ENCODE measurements at regions not wholly inside any gene's neighbourhood (a gene's known extent, or its start where the extent isn't known, plus 50 kb on each side); places are given as distances from the start of the nearest gene placed in this dataset.

DNA sequence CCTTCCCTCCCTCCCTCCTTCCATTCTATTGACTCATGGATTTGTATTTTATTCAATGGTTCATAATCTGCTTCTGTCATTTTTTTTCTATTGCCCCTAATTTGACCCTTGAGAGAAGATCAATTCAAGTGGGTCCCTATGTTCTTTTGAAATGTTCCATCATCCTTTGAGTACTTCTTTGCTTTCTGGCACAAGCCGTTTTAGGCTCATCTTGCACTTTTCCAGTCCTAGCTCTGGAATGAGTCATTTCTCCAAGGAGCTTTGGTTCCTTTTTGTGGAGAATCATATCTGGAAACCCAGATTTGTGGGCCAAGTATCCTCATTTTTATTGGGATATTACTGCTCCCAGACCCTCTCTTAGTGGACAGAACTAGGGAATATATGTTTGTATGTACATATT, 126.8 kb upstream of the PTPN3 start:
- Histone ChIP-seq H3K4me3 (no peak overlapping the region), H3K9me3 (no peaks in the 10 kb centered on the region), H3K27ac (no peak overlapping the region), H3K4me1 (no peaks in the 10 kb centered on the region), H3K27me3 (peaks cover 0 to 6% (median 0%) of the 10 kb centered on the region in 4 donors), H3K36me3 (no peaks in the 10 kb centered on the region)
- DNase-seq = no peak
- intact Hi-C loops (cut with DNase I) = no loop called here
- 16 to 55% methylated on average over 1 of the region's 1 CpG for WGBS, 2 donors
- TF ChIP-seq, protein P1, sequence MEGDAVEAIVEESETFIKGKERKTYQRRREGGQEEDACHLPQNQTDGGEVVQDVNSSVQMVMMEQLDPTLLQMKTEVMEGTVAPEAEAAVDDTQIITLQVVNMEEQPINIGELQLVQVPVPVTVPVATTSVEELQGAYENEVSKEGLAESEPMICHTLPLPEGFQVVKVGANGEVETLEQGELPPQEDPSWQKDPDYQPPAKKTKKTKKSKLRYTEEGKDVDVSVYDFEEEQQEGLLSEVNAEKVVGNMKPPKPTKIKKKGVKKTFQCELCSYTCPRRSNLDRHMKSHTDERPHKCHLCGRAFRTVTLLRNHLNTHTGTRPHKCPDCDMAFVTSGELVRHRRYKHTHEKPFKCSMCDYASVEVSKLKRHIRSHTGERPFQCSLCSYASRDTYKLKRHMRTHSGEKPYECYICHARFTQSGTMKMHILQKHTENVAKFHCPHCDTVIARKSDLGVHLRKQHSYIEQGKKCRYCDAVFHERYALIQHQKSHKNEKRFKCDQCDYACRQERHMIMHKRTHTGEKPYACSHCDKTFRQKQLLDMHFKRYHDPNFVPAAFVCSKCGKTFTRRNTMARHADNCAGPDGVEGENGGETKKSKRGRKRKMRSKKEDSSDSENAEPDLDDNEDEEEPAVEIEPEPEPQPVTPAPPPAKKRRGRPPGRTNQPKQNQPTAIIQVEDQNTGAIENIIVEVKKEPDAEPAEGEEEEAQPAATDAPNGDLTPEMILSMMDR (IDR thresholded peaks at IDR 0.05) = no peak
- TF ChIP-seq POLR2A (IDR thresholded peaks at IDR 0.05) = no peak

DNA sequence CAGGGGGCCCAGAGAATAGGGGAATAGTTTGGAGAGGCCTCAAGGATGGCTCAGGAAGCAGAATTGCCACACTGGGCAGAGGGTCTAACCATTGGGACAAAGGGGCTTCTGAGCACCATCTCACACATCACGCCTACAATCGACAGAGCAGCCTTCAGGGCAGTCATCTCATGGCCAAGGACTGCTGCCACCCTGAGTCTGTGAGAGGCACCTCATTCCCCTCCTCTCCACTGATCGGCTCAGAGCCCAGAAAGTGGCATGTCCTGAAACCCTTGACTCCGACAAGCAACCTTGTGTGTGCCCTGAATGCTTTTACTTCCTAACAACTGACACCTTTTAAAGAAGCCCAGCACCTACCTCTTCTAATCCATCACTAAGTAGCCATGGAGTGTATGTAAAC, 128.9 kb upstream of the PTPN3 start:
- peaks cover 0 to 8% (median 0%) of the 10 kb centered on the region in 4 donors for H3K27me3 ChIP-seq
- no peak overlapping the region for H3K27ac ChIP-seq
- intact Hi-C loops (cut with DNase I) = no loop called here
- H3K4me1 ChIP-seq = no peaks in the 10 kb centered on the region
- DNase-seq = no peak
- H3K36me3 ChIP-seq = no peaks in the 10 kb centered on the region
- TF ChIP-seq, protein P1 (IDR thresholded peaks at IDR 0.05) = no peak
- TF ChIP-seq POLR2A (IDR thresholded peaks at IDR 0.05) = no peak
- WGBS, 2 donors = 67 to 84% methylated on average over 4 of the region's 4 CpGs
- H3K4me3 ChIP-seq = no peak overlapping the region
- no peaks in the 10 kb centered on the region for H3K9me3 ChIP-seq

DNA sequence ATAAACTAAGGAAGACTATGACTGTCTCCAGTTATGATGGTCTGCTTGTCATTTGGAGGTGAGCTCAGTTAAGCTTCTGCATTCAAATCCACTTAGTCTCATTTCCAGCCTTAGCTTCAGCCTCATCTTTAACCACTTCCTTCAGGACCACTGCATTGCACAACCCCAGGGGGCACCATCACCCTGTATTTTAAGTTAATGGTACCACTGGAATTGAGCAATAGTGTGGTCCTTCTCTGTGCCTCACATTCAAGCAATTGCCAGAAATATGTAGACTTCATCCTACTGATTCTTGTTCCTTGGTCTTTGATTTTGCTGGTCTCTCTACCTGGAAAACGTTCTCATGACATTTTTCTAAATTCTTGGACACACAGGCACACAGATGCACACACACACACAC, 131.5 kb upstream of the PTPN3 start:
- H3K27me3 ChIP-seq = peaks cover 0 to 23% (median 0%) of the 10 kb centered on the region in 4 donors
- TF ChIP-seq, protein P1 (IDR thresholded peaks at IDR 0.05) = no peak
- TF ChIP-seq POLR2A (IDR thresholded peaks at IDR 0.05) = no peak
- H3K4me3 ChIP-seq = no peak overlapping the region
- no peaks in the 10 kb centered on the region for H3K4me1 ChIP-seq
- no peaks in the 10 kb centered on the region for H3K36me3 ChIP-seq
- H3K27ac ChIP-seq = no peak overlapping the region
- no peak for DNase-seq
- whole genome bisulfite sequencing, 2 donors = 22 to 37% methylated on average over 1 of the region's 1 CpG
- no peaks in the 10 kb centered on the region for H3K9me3 ChIP-seq
- intact Hi-C loops (cut with DNase I) = no loop called here

DNA sequence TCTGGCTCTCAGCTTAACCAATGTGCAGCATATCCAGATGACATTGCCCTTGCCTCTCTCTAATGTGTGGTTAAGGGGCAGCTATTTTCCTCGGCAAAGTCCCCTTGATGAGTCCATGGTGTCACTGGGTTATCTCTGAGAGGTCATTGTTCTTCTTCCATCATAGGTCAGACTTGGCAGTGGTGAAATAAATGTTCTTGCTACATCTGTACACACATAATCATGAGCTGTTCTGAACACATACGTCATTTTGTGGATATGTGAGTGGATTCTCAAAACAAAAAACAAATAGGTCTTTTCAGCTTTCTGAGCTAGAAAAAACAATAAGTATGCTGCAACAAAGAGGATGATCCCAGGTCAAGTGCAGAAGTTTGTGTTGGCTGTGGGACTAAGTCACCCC, 134.7 kb upstream of the PTPN3 start:
- no peaks in the 10 kb centered on the region for H3K36me3 ChIP-seq
- H3K4me1 ChIP-seq = no peaks in the 10 kb centered on the region
- no peak for DNase-seq
- intact Hi-C loops (cut with DNase I) = no loop called here
- no peak overlapping the region for H3K27ac ChIP-seq
- TF ChIP-seq, protein P1 (IDR thresholded peaks at IDR 0.05) = no peak
- TF ChIP-seq POLR2A (IDR thresholded peaks at IDR 0.05) = no peak
- H3K4me3 ChIP-seq = no peak overlapping the region
- 57 to 61% methylated on average over 2 of the region's 2 CpGs for WGBS, 2 donors
- no peaks in the 10 kb centered on the region for H3K9me3 ChIP-seq
- peaks cover 0 to 53% (median 0%) of the 10 kb centered on the region in 4 donors for H3K27me3 ChIP-seq

DNA sequence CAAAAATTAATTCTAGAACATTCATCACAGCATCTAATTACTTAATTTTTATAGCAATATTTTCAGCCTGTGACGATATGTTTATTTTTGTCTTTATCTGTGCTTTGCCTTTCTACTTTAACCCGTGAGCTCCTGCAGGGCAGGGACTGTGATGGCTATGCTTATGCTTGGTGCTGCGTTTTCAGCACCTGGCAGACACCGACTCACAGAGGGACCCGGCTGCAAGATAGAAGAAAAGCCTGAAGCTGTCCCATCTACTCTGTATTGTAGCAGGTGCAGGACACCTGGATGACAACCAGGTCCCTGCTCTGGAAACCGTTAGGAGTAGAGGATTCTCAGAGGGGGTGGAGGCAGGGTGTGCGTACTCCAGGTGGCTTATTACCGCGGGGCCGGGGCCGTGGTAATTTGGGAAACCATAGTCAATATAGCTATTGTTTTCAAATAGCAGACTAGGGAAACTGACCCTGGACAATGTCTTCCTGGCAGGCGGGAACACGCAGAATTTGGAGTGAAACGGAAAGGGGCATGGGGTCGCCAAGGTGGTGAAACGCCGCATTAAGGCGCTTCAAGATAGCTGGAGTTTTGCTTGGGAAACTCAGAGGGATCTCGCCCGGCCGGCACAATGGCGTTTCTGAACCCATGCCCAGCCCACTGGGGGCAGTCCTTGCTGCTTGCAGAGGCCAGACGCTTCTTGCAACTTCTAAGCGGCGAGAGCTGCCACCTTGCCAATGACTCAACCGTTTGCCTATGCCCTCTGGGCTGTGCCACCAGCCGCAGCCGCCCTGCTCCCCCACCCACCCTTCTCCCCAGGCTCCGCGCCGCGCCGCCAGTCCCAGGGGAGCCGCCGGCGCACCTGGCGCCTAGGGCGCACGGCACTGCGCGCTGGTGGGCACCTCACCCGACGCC, 140.1 kb upstream of the PALM2AKAP2 start:
- Histone ChIP-seq H3K9me3 (no peaks in the 10 kb centered on the region), H3K4me1 (peaks cover 9 to 21% (median 15%) of the 10 kb centered on the region in 3 donors), H3K4me3 (peak overlapping the region; percentile 14 to 66 (median 34)), H3K36me3 (no peaks in the 10 kb centered on the region), H3K27me3 (peaks cover 0 to 99% (median 8%) of the 10 kb centered on the region in 4 donors), H3K27ac (no peak overlapping the region)
- 2 to 7% methylated on average over 16 to 26 of the region's 43 CpGs for WGBS, 2 donors
- no peak for DNase-seq
- intact Hi-C loops (cut with DNase I) = no loop called here
- no peak for TF ChIP-seq POLR2A (IDR thresholded peaks at IDR 0.05)
- TF ChIP-seq, protein P1 (IDR thresholded peaks at IDR 0.05) = no peak

All from esophagus squamous epithelium (tissue), 5 donors.